ENCODE measurements at regions not wholly inside any gene's neighbourhood (a gene's known extent, or its start where the extent isn't known, plus 50 kb on each side); places are given as distances from the start of the nearest gene placed in this dataset.

DNA sequence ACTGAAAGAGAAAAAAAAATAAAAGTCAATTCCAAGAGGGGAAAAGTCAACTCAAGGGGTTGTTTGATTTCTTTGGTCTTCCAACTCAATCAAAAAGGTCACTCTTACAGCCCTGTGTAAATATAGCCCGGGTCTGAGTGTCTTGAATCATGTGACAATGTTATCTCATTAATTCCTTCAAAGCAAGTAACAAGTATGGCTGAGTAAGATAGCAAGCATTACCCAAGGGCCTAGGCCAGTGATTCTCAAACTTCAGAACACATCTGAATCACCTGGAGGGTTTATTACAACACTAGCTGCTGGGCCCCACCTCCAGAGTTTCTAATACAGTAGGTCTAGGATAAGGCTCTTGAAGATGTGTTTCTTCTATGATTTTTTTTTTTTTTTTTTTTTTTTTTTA lies 125.0 kb downstream of the PRLHR start:
- intact Hi-C loops (cut with micrococcal nuclease), result no loop called here
- no peak for DNase-seq
- peaks cover 81% of the 10 kb centered on the region for H3K27me3 ChIP-seq (ENCODE audit: low read length)

DNA sequence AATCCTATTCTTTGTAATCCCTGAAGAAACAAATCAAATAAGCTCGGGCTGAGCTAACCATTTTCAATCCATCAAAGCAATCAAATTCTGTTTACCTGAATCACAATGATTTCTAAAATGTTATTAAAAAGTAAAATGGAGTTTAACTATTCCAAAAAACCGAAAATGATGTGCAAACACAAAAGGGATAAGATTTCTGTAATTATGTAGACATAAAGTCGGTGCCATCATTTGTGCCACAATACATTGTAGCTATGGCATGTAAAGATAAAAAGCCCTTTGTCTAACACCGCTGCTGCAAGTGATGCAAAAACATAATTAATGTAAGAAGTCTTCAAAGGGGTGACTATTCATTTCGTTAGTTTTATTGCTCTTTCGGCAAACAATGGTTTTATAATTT lies 125.1 kb upstream of the FAM204A start:
- no peaks in the 10 kb centered on the region for H3K79me2 ChIP-seq (ENCODE audit: low read length)
- ChIA-PET POLR2A (ENCODE audit: unreplicated experiment) (no interaction called here), CTCF (no interaction called here)
- no TSS peak for BruUV-seq (replicated peaks)
- no peaks in the 10 kb centered on the region for H3K4me1 ChIP-seq (ENCODE audit: insufficient read depth, low read length)
- no peak overlapping the region for H3K27ac ChIP-seq (ENCODE audit: low read length)
- H3K27me3 ChIP-seq (ENCODE audit: low read length), result peaks cover 88% of the 10 kb centered on the region
- no peak overlapping the region for H3K4me2 ChIP-seq (ENCODE audit: low read length)
- no peak overlapping the region for H2AFZ ChIP-seq (ENCODE audit: low read length)
- H4K20me1 ChIP-seq (ENCODE audit: low read length), result no peaks in the 10 kb centered on the region
- intact Hi-C loops (cut with micrococcal nuclease), result loop anchor here (10.0 kb wide), 1 partner anchor 78 kb away; no protein-coding TSS in a partner anchor
- H3K4me3 ChIP-seq (ENCODE audit: low read length), result no peak overlapping the region
- ATAC-seq (no peak), DNase-seq (no peak)
- H3F3A ChIP-seq (ENCODE audit: low read length, unreplicated experiment), result no peaks in the 10 kb centered on the region
- no peaks in the 10 kb centered on the region for H3K9me3 ChIP-seq (ENCODE audit: low read length)
- H3K9me2 ChIP-seq (replicated peaks; ENCODE audit: low read length), result no peaks in the 10 kb centered on the region
- no peak overlapping the region for H3K9ac ChIP-seq (ENCODE audit: low read length)
- no peak for TF ChIP-seq EZH2phosphoT487 (IDR thresholded peaks at IDR 0.05; ENCODE audit: borderline replicate concordance, low read length)
- TF ChIP-seq, protein P1, sequence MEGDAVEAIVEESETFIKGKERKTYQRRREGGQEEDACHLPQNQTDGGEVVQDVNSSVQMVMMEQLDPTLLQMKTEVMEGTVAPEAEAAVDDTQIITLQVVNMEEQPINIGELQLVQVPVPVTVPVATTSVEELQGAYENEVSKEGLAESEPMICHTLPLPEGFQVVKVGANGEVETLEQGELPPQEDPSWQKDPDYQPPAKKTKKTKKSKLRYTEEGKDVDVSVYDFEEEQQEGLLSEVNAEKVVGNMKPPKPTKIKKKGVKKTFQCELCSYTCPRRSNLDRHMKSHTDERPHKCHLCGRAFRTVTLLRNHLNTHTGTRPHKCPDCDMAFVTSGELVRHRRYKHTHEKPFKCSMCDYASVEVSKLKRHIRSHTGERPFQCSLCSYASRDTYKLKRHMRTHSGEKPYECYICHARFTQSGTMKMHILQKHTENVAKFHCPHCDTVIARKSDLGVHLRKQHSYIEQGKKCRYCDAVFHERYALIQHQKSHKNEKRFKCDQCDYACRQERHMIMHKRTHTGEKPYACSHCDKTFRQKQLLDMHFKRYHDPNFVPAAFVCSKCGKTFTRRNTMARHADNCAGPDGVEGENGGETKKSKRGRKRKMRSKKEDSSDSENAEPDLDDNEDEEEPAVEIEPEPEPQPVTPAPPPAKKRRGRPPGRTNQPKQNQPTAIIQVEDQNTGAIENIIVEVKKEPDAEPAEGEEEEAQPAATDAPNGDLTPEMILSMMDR (conservative IDR thresholded peaks at IDR 0.05; ENCODE audit: low read depth, low read length), result no peak
- no peak for TF ChIP-seq EZH2 (IDR thresholded peaks at IDR 0.05; ENCODE audit: low read length, unreplicated experiment)
- no peaks in the 10 kb centered on the region for H3K36me3 ChIP-seq (ENCODE audit: low read depth, low read length)

More for the DNA sequence above, 125.0 kb downstream of the PRLHR start:
- Histone ChIP-seq H3F3A (ENCODE audit: low read length, unreplicated experiment) (no peaks in the 10 kb centered on the region), H3K36me3 (ENCODE audit: low read depth, low read length) (no peaks in the 10 kb centered on the region), H3K4me1 (ENCODE audit: insufficient read depth, low read length) (no peaks in the 10 kb centered on the region), H3K4me2 (ENCODE audit: low read length) (no peak overlapping the region), H3K27ac (ENCODE audit: low read length) (no peak overlapping the region), H3K9me2 (replicated peaks; ENCODE audit: low read length) (no peaks in the 10 kb centered on the region), H3K79me2 (ENCODE audit: low read length) (no peaks in the 10 kb centered on the region), H2AFZ (ENCODE audit: low read length) (no peak overlapping the region), H3K4me3 (ENCODE audit: low read length) (no peak overlapping the region), H3K9ac (ENCODE audit: low read length) (no peak overlapping the region), H4K20me1 (ENCODE audit: low read length) (no peaks in the 10 kb centered on the region), H3K9me3 (ENCODE audit: low read length) (no peaks in the 10 kb centered on the region)
- CTCF ChIA-PET, result no interaction called here
- POLR2A ChIA-PET (ENCODE audit: unreplicated experiment), result no interaction called here
- TF ChIP-seq EZH2phosphoT487 (IDR thresholded peaks at IDR 0.05; ENCODE audit: borderline replicate concordance, low read length) (no peak), EZH2 (IDR thresholded peaks at IDR 0.05; ENCODE audit: low read length, unreplicated experiment) (no peak)
- TF ChIP-seq, protein P1 (conservative IDR thresholded peaks at IDR 0.05; ENCODE audit: low read depth, low read length), result no peak
- ATAC-seq, result no peak
- no TSS peak for BruUV-seq (replicated peaks)

DNA sequence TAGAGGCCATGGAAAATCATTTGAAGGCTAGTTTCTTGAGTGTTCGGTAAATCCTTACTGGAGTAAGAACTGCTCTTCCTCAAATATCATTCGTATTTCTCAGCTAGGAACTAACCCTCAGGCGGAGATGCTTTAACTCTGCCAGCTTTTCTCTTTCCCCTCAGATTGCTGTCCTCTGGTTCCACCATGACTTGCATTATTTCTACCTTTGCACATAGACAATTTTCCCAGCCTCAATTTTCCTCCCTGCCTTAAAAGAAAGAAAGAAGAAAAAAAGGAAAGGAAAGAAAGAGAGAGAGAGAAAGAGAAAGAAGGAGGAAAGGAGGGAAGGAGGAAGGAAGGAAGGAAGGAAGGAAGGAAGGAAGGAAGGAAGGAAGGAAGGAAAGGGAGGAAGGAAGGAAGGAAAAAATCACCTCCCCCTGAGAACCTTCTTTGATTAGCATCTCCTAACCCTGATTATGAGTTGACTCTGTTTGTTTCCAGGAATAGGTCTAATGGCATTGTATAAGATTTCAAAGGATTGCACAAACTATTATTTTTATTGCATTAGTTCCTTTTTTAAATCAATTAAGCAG lies 123.3 kb upstream of the FAM204A start:
- ATAC-seq, result no peak
- no peaks in the 10 kb centered on the region for H3K36me3 ChIP-seq (ENCODE audit: low read depth, low read length)
- H4K20me1 ChIP-seq (ENCODE audit: low read length), result no peaks in the 10 kb centered on the region
- H3K27me3 ChIP-seq (ENCODE audit: low read length), result peaks cover 86% of the 10 kb centered on the region
- CTCF ChIA-PET, result no interaction called here
- POLR2A ChIA-PET (ENCODE audit: unreplicated experiment), result no interaction called here
- H2AFZ ChIP-seq (ENCODE audit: low read length), result no peak overlapping the region
- no peaks in the 10 kb centered on the region for H3K4me1 ChIP-seq (ENCODE audit: insufficient read depth, low read length)
- H3K9me3 ChIP-seq (ENCODE audit: low read length), result no peaks in the 10 kb centered on the region
- H3K9me2 ChIP-seq (replicated peaks; ENCODE audit: low read length), result no peaks in the 10 kb centered on the region
- DNase-seq, result no peak
- no peak overlapping the region for H3K4me3 ChIP-seq (ENCODE audit: low read length)
- no peak overlapping the region for H3K4me2 ChIP-seq (ENCODE audit: low read length)
- intact Hi-C loops (cut with micrococcal nuclease), result loop anchor here (10.0 kb wide), 1 partner anchor 79 kb away; no protein-coding TSS in a partner anchor
- no peak overlapping the region for H3K9ac ChIP-seq (ENCODE audit: low read length)
- no TSS peak for BruUV-seq (replicated peaks)
- TF ChIP-seq EZH2 (IDR thresholded peaks at IDR 0.05; ENCODE audit: low read length, unreplicated experiment), result no peak
- no peak for TF ChIP-seq EZH2phosphoT487 (IDR thresholded peaks at IDR 0.05; ENCODE audit: borderline replicate concordance, low read length)
- no peaks in the 10 kb centered on the region for H3K79me2 ChIP-seq (ENCODE audit: low read length)
- no peaks in the 10 kb centered on the region for H3F3A ChIP-seq (ENCODE audit: low read length, unreplicated experiment)
- H3K27ac ChIP-seq (ENCODE audit: low read length), result no peak overlapping the region

All from PC-3 (cell line).